ENCODE measurements at regions not wholly inside any gene's neighbourhood (a gene's known extent, or its start where the extent isn't known, plus 50 kb on each side); places are given as distances from the start of the nearest gene placed in this dataset.
"Not testable (repeated sequence)": the region's sequence is repeated elsewhere in the genome, so short reads cannot be mapped to it uniquely, and the experiment has no call there.

- Mint-ChIP-seq H3K27me3 (ENCODE audit: low read depth) (no peaks in the 10 kb centered on the region), H3K4me3 (ENCODE audit: unreplicated experiment) (no peak overlapping the region), H3K27ac (ENCODE audit: unreplicated experiment) (no peak overlapping the region), H3K4me1 (ENCODE audit: low read depth) (no peaks in the 10 kb centered on the region), H3K36me3 (ENCODE audit: low read depth) (no peaks in the 10 kb centered on the region), H3K9me3 (ENCODE audit: low read depth) (no peaks in the 10 kb centered on the region)
- TF ChIP-seq, protein P1, sequence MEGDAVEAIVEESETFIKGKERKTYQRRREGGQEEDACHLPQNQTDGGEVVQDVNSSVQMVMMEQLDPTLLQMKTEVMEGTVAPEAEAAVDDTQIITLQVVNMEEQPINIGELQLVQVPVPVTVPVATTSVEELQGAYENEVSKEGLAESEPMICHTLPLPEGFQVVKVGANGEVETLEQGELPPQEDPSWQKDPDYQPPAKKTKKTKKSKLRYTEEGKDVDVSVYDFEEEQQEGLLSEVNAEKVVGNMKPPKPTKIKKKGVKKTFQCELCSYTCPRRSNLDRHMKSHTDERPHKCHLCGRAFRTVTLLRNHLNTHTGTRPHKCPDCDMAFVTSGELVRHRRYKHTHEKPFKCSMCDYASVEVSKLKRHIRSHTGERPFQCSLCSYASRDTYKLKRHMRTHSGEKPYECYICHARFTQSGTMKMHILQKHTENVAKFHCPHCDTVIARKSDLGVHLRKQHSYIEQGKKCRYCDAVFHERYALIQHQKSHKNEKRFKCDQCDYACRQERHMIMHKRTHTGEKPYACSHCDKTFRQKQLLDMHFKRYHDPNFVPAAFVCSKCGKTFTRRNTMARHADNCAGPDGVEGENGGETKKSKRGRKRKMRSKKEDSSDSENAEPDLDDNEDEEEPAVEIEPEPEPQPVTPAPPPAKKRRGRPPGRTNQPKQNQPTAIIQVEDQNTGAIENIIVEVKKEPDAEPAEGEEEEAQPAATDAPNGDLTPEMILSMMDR (IDR thresholded peaks at IDR 0.05): no peak
- no peak for DNase-seq (ENCODE audit: low spot score)
Observed at GRCh38 chr13:79851318-79851717, 370.4 kb downstream of the NDFIP2 start.

GRCh38 chr13:79847882-79848592 is 367.1 kb downstream of the NDFIP2 start:
- Mint-ChIP-seq H3K9me3 (ENCODE audit: low read depth) (no peaks in the 10 kb centered on the region), H3K4me1 (ENCODE audit: low read depth) (no peaks in the 10 kb centered on the region), H3K36me3 (ENCODE audit: low read depth) (no peaks in the 10 kb centered on the region), H3K27me3 (ENCODE audit: low read depth) (no peaks in the 10 kb centered on the region), H3K4me3 (ENCODE audit: unreplicated experiment) (no peak overlapping the region), H3K27ac (ENCODE audit: unreplicated experiment) (no peak overlapping the region)
- no peak for DNase-seq (ENCODE audit: low spot score)
- TF ChIP-seq, protein P1 (IDR thresholded peaks at IDR 0.05): no peak

GRCh38 chr13:79846386-79846785 is 365.4 kb downstream of the NDFIP2 start:
- no peaks in the 10 kb centered on the region for H3K27me3 Mint-ChIP-seq (ENCODE audit: low read depth)
- DNase-seq (ENCODE audit: low spot score): no peak

GRCh38 chr13:79837741-79838450 is 356.9 kb downstream of the NDFIP2 start:
- Mint-ChIP-seq H3K4me3 (ENCODE audit: unreplicated experiment) (no peak overlapping the region), H3K27me3 (ENCODE audit: low read depth) (no peaks in the 10 kb centered on the region), H3K9me3 (ENCODE audit: low read depth) (peaks cover 11% of the 10 kb centered on the region), H3K27ac (ENCODE audit: unreplicated experiment) (peak overlapping the region; percentile 22), H3K36me3 (ENCODE audit: low read depth) (peaks cover 2% of the 10 kb centered on the region), H3K4me1 (ENCODE audit: low read depth) (no peaks in the 10 kb centered on the region)
- TF ChIP-seq, protein P1 (IDR thresholded peaks at IDR 0.05): no peak
- no peak for DNase-seq (ENCODE audit: low spot score)

More at GRCh38 chr13:79846386-79846785, 365.4 kb downstream of the NDFIP2 start:
- Mint-ChIP-seq H3K36me3 (ENCODE audit: low read depth) (no peaks in the 10 kb centered on the region), H3K9me3 (ENCODE audit: low read depth) (no peaks in the 10 kb centered on the region), H3K4me1 (ENCODE audit: low read depth) (no peaks in the 10 kb centered on the region), H3K4me3 (ENCODE audit: unreplicated experiment) (no peak overlapping the region), H3K27ac (ENCODE audit: unreplicated experiment) (no peak overlapping the region)
- TF ChIP-seq, protein P1 (IDR thresholded peaks at IDR 0.05): no peak

- H3K27ac Mint-ChIP-seq (ENCODE audit: unreplicated experiment); DNase-seq (ENCODE audit: low spot score); H3K4me3 Mint-ChIP-seq (ENCODE audit: unreplicated experiment); H3K36me3 Mint-ChIP-seq (ENCODE audit: low read depth); H3K4me1 Mint-ChIP-seq (ENCODE audit: low read depth); H3K27me3 Mint-ChIP-seq (ENCODE audit: low read depth): not testable (repeated sequence)
- H3K9me3 Mint-ChIP-seq (ENCODE audit: low read depth): peaks cover 11% of the 10 kb centered on the region
Observed at GRCh38 chr13:79836121-79836520, 355.2 kb downstream of the NDFIP2 start.
